ENCODE measurements at regions not wholly inside any gene's neighbourhood (a gene's known extent, or its start where the extent isn't known, plus 50 kb on each side); places are given as distances from the start of the nearest gene placed in this dataset.

- TF ChIP-seq CTCF (IDR thresholded peaks at IDR 0.05) = no peak
- no peaks in the 10 kb centered on the region for H3K36me3 Mint-ChIP-seq (ENCODE audit: unreplicated experiment)
- H3K9me3 Mint-ChIP-seq (ENCODE audit: unreplicated experiment) = no peaks in the 10 kb centered on the region
- no peak overlapping the region for H3K27ac Mint-ChIP-seq (ENCODE audit: unreplicated experiment)
- DNase-seq (ENCODE audit: extremely low spot score, unreplicated experiment) = no peak
- H3K27me3 Mint-ChIP-seq (ENCODE audit: unreplicated experiment) = peaks cover 36% of the 10 kb centered on the region
- no peak overlapping the region for H3K4me3 Mint-ChIP-seq (ENCODE audit: unreplicated experiment)
- peaks cover 3% of the 10 kb centered on the region for H3K4me1 Mint-ChIP-seq (ENCODE audit: unreplicated experiment)
These were observed 151.3 kb upstream of the TNRC6C start for GRCh38 chr17:77807051-77807745.

GRCh38 chr17:77807746-77808441 is 150.6 kb upstream of the TNRC6C start:
- H3K9me3 Mint-ChIP-seq (ENCODE audit: unreplicated experiment) = no peaks in the 10 kb centered on the region
- peaks cover 29% of the 10 kb centered on the region for H3K27me3 Mint-ChIP-seq (ENCODE audit: unreplicated experiment)
- no peak for DNase-seq (ENCODE audit: extremely low spot score, unreplicated experiment)
- TF ChIP-seq CTCF (IDR thresholded peaks at IDR 0.05) = no peak
- H3K4me3 Mint-ChIP-seq (ENCODE audit: unreplicated experiment) = no peak overlapping the region
- no peak overlapping the region for H3K27ac Mint-ChIP-seq (ENCODE audit: unreplicated experiment)
- peaks cover 2% of the 10 kb centered on the region for H3K4me1 Mint-ChIP-seq (ENCODE audit: unreplicated experiment)
- H3K36me3 Mint-ChIP-seq (ENCODE audit: unreplicated experiment) = no peaks in the 10 kb centered on the region

GRCh38 chr17:77808686-77809425 is 149.6 kb upstream of the TNRC6C start:
- Mint-ChIP-seq H3K27me3 (ENCODE audit: unreplicated experiment) (peaks cover 26% of the 10 kb centered on the region), H3K27ac (ENCODE audit: unreplicated experiment) (no peak overlapping the region), H3K36me3 (ENCODE audit: unreplicated experiment) (no peaks in the 10 kb centered on the region), H3K9me3 (ENCODE audit: unreplicated experiment) (no peaks in the 10 kb centered on the region), H3K4me3 (ENCODE audit: unreplicated experiment) (no peak overlapping the region), H3K4me1 (ENCODE audit: unreplicated experiment) (no peaks in the 10 kb centered on the region)
- TF ChIP-seq CTCF (IDR thresholded peaks at IDR 0.05) = no peak
- no peak for DNase-seq (ENCODE audit: extremely low spot score, unreplicated experiment)

- Mint-ChIP-seq H3K4me3 (ENCODE audit: unreplicated experiment) (no peak overlapping the region), H3K9me3 (ENCODE audit: unreplicated experiment) (no peaks in the 10 kb centered on the region), H3K4me1 (ENCODE audit: unreplicated experiment) (no peaks in the 10 kb centered on the region), H3K36me3 (ENCODE audit: unreplicated experiment) (no peaks in the 10 kb centered on the region), H3K27me3 (ENCODE audit: unreplicated experiment) (peaks cover 19% of the 10 kb centered on the region), H3K27ac (ENCODE audit: unreplicated experiment) (no peak overlapping the region)
- no peak for DNase-seq (ENCODE audit: extremely low spot score, unreplicated experiment)
- no peak for TF ChIP-seq CTCF (IDR thresholded peaks at IDR 0.05)
These were observed 148.7 kb upstream of the TNRC6C start for GRCh38 chr17:77809814-77810213.

- H3K4me3 Mint-ChIP-seq (ENCODE audit: unreplicated experiment) = no peak overlapping the region
- no peaks in the 10 kb centered on the region for H3K9me3 Mint-ChIP-seq (ENCODE audit: unreplicated experiment)
- no peak for TF ChIP-seq CTCF (IDR thresholded peaks at IDR 0.05)
- H3K27me3 Mint-ChIP-seq (ENCODE audit: unreplicated experiment) = peaks cover 15% of the 10 kb centered on the region
- no peak overlapping the region for H3K27ac Mint-ChIP-seq (ENCODE audit: unreplicated experiment)
- H3K4me1 Mint-ChIP-seq (ENCODE audit: unreplicated experiment) = no peaks in the 10 kb centered on the region
- H3K36me3 Mint-ChIP-seq (ENCODE audit: unreplicated experiment) = no peaks in the 10 kb centered on the region
- no peak for DNase-seq (ENCODE audit: extremely low spot score, unreplicated experiment)
These were observed 148.0 kb upstream of the TNRC6C start for GRCh38 chr17:77810536-77810935.

Data from osteocyte (in vitro differentiated cells).